ENCODE measurements at regions not wholly inside any gene's neighbourhood (a gene's known extent, or its start where the extent isn't known, plus 50 kb on each side); places are given as distances from the start of the nearest gene placed in this dataset.

GRCh38 chr5:144538845-144539244 lies 368.2 kb downstream of the KCTD16 start:
- no peak overlapping the region for H3K27ac ChIP-seq
- ChIA-PET CTCF (no interaction called here), POLR2A (ENCODE audit: low non-redundant PET) (no interaction called here)
- no peak for DNase-seq (ENCODE audit: low spot score)
- no peak for TF ChIP-seq CTCF (conservative IDR thresholded peaks at IDR 0.05; ENCODE audit: low read depth)

Measured in RWPE1 (cell line).